Gastroesophageal sphincter (tissue), 3 donors: ENCODE measurements at regions not wholly inside any gene's neighbourhood (a gene's known extent, or its start where the extent isn't known, plus 50 kb on each side); places are given as distances from the start of the nearest gene placed in this dataset.

Source experiments
- CTCF ChIP-seq, 4 experiments: fragments of 200-600 bp in 2 of 4; fragments of 450-650 bp in 2 of 4; sonication (generic) in 1 of 4; IDR thresholded peaks; one replicate each; pipeline ENCODE4 v1.5.1; 2017 to 2019; ENCODE audit warnings: antibody characterized with exemption in 4 of 4, mild to moderate bottlenecking in 2 of 4, moderate library complexity in 2 of 4
- EP300 ChIP-seq: sonication (generic); formaldehyde crosslinking; IDR thresholded peaks from one replicate; pipeline ENCODE4 v1.6.1; 2017; ENCODE audit warnings: antibody characterized with exemption, mild to moderate bottlenecking
- POLR2A ChIP-seq, 2 donors: fragments of 450-650 bp; IDR thresholded peaks; one replicate each; pipeline ENCODE4 v1.6.1; 2017; ENCODE audit warnings: antibody characterized with exemption in 2 of 2, mild to moderate bottlenecking in 2 of 2, moderate library complexity in 1 of 2

- TF ChIP-seq POLR2A (IDR thresholded peaks at IDR 0.05) (no peak), CTCF (IDR thresholded peaks at IDR 0.05) (no peak), EP300 (no peak)
These were observed 387.2 kb downstream of the SEC14L1 start for GRCh38 chr17:77527836-77528505.
